ENCODE measurements at regions not wholly inside any gene's neighbourhood (a gene's known extent, or its start where the extent isn't known, plus 50 kb on each side); places are given as distances from the start of the nearest gene placed in this dataset.
"Not testable (repeated sequence)": the region's sequence is repeated elsewhere in the genome, so short reads cannot be mapped to it uniquely, and the experiment has no call there.

- DNase-seq (ENCODE audit: low spot score), result no peak
Measured at GRCh38 chr12:89775063-89775985, 66.7 kb upstream of the ATP2B1 start.

- DNase-seq (ENCODE audit: low spot score), result no peak
Measured at GRCh38 chr12:89774645-89775044, 66.0 kb upstream of the ATP2B1 start.

- no peak for DNase-seq (ENCODE audit: low spot score)
Measured at GRCh38 chr12:89770391-89770790, 61.8 kb upstream of the ATP2B1 start.

- no peak for DNase-seq (ENCODE audit: low spot score)
Measured at GRCh38 chr12:89769483-89769818, 60.8 kb upstream of the ATP2B1 start.

GRCh38 chr12:89768586-89769482 is 60.2 kb upstream of the ATP2B1 start:
- no peak for DNase-seq (ENCODE audit: low spot score)

GRCh38 chr12:89765959-89766824 is 57.6 kb upstream of the ATP2B1 start:
- no peak for DNase-seq (ENCODE audit: low spot score)

GRCh38 chr12:89764164-89764563 is 55.5 kb upstream of the ATP2B1 start:
- not testable (repeated sequence) for DNase-seq (ENCODE audit: low spot score)

- no peak for DNase-seq (ENCODE audit: low spot score)
Measured at GRCh38 chr12:89762498-89763170, 54.0 kb upstream of the ATP2B1 start.

GRCh38 chr12:89760783-89761182 is 52.1 kb upstream of the ATP2B1 start:
- DNase-seq (ENCODE audit: low spot score), result no peak
